Cerebellar cortex (tissue), 1 donor: ENCODE measurements at regions not wholly inside any gene's neighbourhood (a gene's known extent, or its start where the extent isn't known, plus 50 kb on each side); places are given as distances from the start of the nearest gene placed in this dataset.
"Not testable (repeated sequence)": the region's sequence is repeated elsewhere in the genome, so short reads cannot be mapped to it uniquely, and the experiment has no call there.

Source experiments
- DNase-seq: peaks from one replicate; pipeline ENCODE4 v3.0.0-alpha.2; 2015; ENCODE audit warnings: low spot score

GRCh38 chr7:51446785-51447184 lies 130.2 kb upstream of the COBL start:
- no peak for DNase-seq

DNA sequence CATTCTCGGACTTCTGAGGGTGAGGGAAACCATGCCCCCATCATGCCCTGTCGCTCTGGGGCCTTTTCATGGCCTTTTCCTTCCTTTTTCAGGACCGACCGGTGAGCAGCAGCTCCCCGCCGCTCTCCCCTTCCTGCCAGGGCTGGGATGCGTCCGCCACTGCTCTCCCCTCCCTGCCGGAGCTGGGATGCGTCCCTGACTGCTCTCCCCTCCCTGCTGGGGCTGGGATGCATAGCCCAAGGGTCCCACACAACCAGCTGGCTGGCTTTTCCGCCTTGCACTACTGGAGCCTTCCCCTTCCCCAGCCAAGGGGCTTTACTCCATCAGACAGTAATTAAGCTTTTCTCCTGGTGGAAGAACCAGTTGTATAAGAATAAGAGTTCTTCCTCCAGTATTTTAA lies 129.7 kb upstream of the COBL start:
- no peak for DNase-seq

DNA sequence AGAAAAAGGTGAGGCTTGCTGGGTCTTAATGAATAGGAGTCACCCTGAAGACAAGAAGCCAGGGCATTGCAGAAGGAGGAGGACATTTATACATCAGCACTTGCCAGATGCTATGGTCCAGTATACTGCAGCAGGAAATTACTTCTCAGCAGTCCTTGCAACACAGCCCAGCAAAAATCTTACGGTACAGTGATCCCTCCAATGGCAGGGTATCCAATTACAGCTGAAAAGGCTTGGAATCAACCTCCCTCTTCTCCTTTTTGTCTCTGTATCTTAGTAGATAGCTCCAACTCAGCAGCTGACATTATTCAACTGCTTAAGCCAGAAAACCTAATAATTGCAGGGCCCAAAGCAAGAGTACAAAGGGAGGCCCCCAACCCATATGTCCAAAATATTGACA lies 128.3 kb upstream of the COBL start:
- no peak for DNase-seq

- DNase-seq, result peak; percentile 67
Measured at GRCh38 chr7:51430480-51431086, 114.0 kb upstream of the COBL start.

GRCh38 chr7:51428217-51428887 lies 111.7 kb upstream of the COBL start:
- DNase-seq, result no peak

- no peak for DNase-seq
Measured at GRCh38 chr7:51426163-51426562, 109.6 kb upstream of the COBL start.

- DNase-seq, result not testable (repeated sequence)
Measured at GRCh38 chr7:51409934-51410333, 93.3 kb upstream of the COBL start.

DNA sequence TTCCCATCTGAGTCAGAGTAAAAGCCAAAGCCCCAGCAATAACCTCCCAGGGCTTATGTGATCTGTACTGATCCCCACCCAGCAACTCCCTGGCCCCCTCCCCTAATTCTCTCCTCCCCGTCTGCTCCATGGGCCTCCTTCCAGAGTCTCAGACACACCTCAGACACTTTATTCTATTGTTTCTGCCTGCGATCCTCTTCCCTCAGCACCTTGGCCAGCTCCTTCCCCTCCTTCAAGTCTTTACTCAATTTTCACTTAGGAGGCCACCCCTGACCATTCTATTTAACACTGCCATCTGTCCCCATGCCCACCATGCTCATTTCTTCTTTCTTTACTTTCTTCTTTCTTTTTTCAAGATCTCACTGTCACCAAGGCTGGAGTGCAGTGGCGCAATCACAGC lies 81.0 kb upstream of the COBL start:
- DNase-seq, result not testable (repeated sequence)

DNA sequence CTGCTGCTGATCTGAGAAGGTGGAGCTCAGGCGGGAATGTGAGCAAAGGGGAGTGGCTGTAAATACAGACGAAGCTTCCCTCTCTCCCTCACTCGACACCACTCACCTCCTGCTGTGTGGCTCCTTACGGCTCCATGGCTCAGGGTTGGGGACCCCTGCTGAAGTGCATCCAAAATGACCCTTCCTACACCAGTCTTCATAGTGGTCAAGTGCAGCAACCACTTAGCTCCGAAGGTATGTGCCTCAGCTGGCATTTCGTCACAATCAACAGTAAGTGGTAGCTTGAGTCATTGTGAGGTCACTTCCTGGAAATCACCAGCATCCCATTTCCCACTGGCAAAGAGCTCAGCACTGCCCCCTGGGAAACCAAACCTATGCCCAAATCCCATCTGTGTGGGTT lies 76.4 kb upstream of the COBL start:
- not testable (repeated sequence) for DNase-seq

GRCh38 chr7:51389952-51390351 lies 73.3 kb upstream of the COBL start:
- not testable (repeated sequence) for DNase-seq

- DNase-seq, result not testable (repeated sequence)
Measured at GRCh38 chr7:51389216-51389812, 72.7 kb upstream of the COBL start.

GRCh38 chr7:51388241-51388640 lies 71.6 kb upstream of the COBL start:
- DNase-seq, result not testable (repeated sequence)

DNA sequence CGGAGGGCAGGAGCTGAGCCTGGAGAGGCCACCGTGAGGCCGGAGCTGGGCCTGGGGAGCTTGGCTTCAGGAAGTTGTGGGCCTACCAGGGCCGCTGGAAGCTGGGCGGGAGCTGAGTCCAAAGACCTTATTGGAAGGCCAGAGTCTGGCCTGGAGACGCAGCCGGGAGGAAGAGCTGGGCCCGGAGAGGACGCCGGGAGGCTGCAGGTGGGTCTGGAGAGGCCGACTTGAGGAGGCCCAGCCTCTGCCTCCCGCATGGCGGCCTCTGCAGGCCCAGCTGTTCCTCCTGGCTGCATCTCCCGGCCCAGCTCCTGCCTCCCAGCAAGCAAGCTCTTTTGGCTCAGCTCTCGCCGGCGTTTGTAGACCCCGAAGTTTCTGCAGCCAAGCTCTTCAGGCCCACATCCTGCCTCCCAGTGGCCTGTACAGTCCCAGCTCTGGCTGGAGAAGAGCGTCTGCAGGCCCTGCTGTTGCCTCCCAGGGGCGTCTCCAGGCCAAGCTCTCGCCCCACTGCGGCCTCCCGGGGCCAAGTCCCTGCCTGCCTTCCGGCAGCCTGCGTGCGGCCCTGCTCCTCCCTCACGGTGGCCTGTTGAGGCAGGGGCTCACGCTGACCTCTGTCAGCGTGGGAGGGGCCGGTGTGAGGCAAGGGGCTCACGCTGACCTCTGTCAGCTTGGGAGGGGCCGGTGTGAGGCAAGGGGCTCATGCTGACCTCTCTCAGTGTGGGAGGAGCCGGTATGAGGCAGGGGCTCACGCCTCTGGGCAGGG lies 70.4 kb upstream of the COBL start:
- DNase-seq, result not testable (repeated sequence)

- DNase-seq, result not testable (repeated sequence)
Measured at GRCh38 chr7:51386184-51386583, 69.6 kb upstream of the COBL start.

- DNase-seq, result not testable (repeated sequence)
Measured at GRCh38 chr7:51382243-51382642, 65.6 kb upstream of the COBL start.

DNA sequence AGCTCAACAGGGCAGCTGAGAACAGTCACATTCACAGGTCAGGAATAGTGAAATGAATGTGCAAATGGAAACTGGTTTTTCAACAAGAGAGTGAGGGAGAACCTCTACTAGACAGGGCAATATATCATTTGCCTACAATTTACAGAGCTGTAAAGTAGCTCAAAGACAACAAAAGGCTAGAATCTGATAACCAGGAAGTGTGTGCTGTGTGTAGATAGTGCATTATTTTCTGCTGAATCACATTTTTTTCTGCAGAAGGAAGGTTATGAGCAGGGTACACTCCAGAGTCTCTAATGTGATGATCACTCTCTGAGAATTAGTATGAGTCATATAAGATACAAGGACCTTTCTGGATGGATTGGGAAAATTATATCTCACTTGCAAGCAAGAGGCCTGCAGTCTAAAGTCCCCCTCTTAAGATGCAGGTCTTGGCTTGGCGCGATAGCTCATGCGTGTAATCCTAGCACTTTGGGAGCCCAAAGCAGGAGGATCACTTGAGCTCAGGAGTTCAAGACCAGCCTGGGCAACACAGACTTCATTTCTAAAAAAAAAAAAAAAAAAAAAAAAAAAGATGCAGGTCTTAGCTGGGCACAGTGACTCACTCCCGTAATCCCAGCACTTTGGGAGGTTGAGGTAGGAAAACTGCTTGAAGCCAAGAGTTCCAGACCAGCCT lies 59.9 kb upstream of the COBL start:
- no peak for DNase-seq

DNA sequence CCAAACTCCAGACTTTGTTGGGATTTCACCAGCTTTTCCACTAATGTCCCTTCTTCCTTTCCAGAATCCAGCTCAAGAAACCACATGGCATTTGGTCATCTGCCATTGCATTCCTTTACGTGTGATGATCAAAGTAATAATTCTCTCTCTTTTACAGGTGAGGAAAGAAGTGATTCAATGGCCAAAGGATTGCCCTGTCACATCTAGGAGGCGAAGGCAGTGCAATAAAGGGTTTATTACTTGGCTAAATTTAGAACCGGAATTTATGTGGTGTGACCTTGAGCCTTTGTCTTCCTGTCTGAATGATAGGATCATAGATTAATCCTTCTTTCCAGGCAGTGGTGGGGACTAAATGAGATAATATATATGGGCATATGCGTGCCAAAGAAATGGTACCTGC lies 58.3 kb upstream of the COBL start:
- DNase-seq, result no peak

- DNase-seq, result not testable (repeated sequence)
Measured at GRCh38 chr7:51373607-51374006, 57.0 kb upstream of the COBL start.

DNA sequence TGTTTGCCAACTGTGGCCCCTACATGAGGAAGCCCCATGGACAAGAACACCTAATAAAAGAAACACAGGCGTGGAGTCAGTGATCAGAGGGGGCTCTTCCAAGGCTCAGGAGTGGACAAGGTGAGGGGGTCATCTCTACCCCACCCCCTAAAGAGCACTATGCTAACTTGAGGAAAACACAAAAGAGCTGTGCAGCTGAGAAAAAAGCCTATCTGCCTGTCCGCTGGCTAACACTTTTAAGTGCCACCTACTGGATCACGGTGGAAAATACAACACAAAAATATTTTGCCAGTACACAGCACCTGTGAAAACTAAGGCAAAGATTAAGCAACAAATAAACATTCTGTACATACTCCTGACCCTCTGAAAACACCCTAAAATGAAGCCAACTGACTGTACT lies 53.1 kb upstream of the COBL start:
- DNase-seq, result peak; percentile 15

- DNase-seq, result not testable (repeated sequence)
Measured at GRCh38 chr7:51369228-51369627, 52.6 kb upstream of the COBL start.

DNA sequence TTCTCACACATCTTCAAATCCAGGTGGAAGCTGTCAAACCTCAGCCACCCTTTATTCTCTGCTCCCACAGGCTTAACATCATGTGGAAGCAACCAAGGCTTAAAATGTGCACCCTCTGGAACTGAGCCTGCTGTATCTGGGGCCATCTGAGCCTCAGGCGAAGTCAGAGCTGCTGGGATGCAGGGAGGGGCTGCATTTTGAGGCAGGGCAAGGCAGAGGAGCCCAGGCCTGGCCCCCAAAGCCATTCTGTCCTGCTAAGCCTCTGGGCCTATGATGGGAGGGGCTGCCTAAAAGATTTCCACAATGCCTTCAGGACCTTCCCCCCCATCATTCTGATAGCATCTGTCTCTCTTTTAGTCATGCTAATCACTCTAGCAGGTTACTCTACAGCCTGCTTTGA lies 51.7 kb upstream of the COBL start:
- no peak for DNase-seq

- DNase-seq, result no peak
Measured at GRCh38 chr7:51367614-51367968, 51.0 kb upstream of the COBL start.
